C4-2B (cell line): ENCODE measurements at regions not wholly inside any gene's neighbourhood (a gene's known extent, or its start where the extent isn't known, plus 50 kb on each side); places are given as distances from the start of the nearest gene placed in this dataset.

ENCODE experiments used
- H3K27ac ChIP-seq: fragments of 450-650 bp; 2 replicates; pipeline ENCODE4 v1.5.1; 2017
- ZFX ChIP-seq: fragments of 450-650 bp; IDR thresholded peaks from 2 replicates; pipeline ENCODE4 v1.6.1; 2017
- TF ChIP-seq, protein P1 (sequence below): fragments of 450-650 bp; conservative IDR thresholded peaks from 2 replicates; pipeline ENCODE4 v1.5.1; 2017; ENCODE audit warnings: mild to moderate bottlenecking

DNA sequence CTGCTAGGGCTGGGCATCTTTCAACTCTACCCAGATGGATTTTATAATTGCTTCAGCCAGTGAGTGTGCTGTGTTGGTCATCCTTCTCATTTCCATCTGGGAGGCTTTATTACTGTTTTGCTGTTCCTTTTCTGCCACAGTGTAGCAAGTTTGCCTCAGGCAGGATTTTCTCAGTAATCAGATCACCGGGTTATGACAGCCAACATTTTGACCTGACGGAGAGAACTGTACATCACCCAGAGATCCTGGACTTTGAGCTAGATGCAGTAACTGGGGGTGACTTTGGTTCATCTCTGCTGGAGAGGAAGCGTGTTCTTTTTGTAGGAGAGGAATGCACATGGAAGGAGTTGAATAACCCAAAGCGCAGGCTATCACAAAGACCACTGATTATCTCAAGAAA, 111.8 kb upstream of the AGR3 start:
- H3K27ac ChIP-seq = no peak overlapping the region
- TF ChIP-seq, protein P1, sequence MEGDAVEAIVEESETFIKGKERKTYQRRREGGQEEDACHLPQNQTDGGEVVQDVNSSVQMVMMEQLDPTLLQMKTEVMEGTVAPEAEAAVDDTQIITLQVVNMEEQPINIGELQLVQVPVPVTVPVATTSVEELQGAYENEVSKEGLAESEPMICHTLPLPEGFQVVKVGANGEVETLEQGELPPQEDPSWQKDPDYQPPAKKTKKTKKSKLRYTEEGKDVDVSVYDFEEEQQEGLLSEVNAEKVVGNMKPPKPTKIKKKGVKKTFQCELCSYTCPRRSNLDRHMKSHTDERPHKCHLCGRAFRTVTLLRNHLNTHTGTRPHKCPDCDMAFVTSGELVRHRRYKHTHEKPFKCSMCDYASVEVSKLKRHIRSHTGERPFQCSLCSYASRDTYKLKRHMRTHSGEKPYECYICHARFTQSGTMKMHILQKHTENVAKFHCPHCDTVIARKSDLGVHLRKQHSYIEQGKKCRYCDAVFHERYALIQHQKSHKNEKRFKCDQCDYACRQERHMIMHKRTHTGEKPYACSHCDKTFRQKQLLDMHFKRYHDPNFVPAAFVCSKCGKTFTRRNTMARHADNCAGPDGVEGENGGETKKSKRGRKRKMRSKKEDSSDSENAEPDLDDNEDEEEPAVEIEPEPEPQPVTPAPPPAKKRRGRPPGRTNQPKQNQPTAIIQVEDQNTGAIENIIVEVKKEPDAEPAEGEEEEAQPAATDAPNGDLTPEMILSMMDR = no peak
- no peak for TF ChIP-seq ZFX

DNA sequence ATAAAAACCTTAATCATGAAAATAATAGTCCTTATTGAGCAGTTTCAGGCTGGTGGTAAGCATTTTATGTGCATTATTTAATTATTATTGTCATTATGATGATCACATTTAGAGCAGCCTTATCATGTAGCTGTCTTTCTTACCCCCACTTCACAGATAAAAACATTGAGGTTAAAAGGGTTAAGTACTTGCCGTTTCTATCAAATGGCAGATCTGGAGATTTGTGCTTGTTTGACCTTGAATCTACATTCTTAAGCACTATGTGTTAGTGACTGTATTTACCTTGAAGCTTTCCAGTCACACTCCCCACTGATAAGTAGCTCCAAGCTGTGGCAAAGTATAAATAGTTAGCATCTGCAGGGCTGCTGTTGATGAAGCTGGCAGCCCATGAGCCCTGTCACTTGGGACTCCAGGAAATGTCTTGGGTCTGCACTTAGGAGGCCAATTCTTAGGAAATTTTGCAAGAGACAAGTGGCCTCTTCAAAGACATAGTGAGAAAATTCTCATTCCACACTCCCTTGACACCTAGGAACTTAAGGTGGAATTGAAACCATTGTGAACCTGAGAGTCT, 116.8 kb upstream of the AGR3 start:
- no peak for TF ChIP-seq ZFX
- TF ChIP-seq, protein P1 = no peak
- H3K27ac ChIP-seq = no peak overlapping the region

DNA sequence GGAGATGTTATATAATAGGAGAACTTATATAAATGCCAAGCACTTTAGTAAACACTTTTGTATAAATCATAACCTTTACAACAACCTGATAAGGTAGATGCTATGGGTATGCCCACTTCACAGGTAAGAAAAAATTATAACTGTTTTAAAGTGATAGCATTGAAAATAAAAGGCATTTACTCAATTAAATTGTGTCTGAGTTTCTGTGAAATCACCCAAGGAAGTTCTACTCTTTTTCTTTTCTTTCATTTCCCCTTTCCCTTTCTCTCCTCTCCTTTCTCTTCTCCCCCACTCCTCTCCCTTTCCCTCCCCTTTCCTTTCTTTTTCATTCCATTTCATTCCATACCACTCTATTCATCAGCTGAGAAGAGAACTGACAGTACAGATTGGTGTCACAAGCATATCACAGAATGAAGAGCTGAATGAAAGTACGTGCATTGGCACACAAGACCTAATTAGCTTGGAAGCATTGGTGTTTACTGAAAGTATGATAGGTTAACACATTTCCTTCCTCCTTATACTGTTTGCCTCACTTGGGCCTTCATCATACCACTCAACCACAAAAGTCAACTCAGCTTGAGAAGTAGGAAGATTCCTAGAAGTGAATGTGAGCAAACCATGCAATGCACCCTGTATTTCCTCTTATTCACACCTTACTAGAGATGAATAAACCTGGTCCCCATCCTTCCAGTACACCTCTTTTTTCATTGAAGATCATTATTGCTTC, 117.9 kb upstream of the AGR3 start:
- no peak for TF ChIP-seq ZFX
- TF ChIP-seq, protein P1 = no peak
- H3K27ac ChIP-seq = no peak overlapping the region

DNA sequence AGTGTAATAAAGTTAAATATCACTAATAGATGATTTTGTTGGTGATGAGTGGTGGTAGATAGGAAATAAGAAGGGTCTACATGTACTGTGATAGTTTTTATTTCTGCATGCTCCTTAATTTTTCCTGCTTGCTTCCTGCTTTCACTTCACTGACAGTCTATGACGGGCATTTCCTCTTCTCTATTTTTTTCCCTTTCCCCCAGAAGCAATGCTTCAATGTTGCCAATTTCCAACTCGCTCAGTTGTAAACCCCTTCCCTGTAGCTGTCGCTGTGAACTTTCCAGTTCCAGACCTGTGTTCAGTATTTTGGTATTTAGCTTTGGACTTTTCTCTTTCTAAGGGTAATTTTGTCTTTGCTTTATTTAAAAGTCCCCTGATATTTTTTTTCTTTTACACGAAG, 123.5 kb upstream of the AGR3 start:
- TF ChIP-seq, protein P1 = no peak
- no peak for TF ChIP-seq ZFX

DNA sequence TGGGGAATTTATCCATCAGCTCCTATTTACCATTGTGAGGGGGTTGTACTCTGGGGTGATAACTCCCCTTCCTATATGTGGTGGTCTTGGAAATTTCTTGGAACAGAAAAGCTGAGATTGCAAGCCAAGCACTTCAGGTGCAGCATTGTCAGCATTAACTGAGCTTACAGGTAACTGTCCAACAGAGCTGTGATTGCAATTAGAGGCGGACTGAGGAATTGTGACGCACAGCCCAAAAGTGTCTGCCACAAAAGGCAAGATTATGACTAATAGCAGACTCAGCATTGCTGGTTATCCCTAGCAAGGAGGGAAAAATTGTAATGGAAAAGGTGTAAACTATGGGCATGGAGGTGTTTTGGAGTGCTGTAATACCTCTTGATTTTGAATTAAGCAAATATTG, 126.1 kb upstream of the AGR3 start:
- H3K27ac ChIP-seq = no peak overlapping the region
- no peak for TF ChIP-seq ZFX
- TF ChIP-seq, protein P1 = no peak

More for the DNA sequence above, 123.5 kb upstream of the AGR3 start:
- no peak overlapping the region for H3K27ac ChIP-seq

DNA sequence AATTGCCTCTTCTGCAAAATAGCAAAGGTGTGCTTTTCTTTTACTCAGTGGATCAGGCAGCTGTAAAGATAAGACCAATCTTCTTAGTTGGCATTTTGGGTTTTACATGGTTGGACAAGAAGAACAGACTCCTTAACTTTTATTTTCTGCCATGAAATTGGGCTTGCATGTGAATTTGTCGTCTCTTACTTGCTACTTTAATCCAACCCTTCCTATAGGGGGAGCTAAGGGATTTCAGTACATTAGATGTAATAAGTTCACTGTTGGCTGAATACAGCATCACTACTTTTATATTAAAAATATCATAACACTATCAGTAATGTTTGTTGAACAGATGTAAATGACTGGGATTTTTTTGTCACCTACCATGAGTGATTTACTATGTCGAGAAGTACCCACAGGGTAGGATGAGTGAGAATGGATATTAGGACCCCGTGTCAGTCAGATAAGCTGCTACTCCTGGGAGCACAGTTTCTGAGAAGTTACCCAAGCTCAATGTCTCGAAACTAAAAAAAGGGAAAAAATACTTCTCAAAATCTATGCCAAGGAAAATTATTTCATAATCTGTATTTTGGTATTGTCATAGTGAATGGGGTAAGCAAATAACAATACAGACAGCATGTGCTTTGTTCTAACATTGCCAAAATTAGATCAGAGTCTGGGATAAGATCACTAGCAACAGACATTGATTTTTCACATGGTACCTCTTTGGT, 127.4 kb upstream of the AGR3 start:
- no peak overlapping the region for H3K27ac ChIP-seq
- TF ChIP-seq, protein P1 = peak; percentile 61
- TF ChIP-seq ZFX = no peak

DNA sequence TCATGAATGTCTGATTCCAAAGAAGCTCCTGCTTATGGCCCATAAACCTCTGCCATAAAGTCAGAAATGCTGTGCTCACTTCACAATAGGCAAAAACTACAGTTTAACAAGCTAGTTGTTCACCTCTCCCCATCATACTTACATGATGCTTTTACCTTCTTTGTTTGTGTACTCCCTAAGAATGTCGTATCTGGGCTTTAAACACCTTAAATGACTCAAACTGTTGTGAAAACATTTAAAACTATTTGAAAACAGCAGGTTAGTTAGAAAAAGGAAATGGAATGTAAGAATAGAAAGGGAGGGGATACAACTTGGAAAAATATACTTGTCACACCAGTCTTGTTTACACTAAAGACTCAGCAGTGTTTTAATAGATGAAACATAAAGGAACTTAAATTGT, 128.2 kb upstream of the AGR3 start:
- H3K27ac ChIP-seq = no peak overlapping the region
- no peak for TF ChIP-seq ZFX
- TF ChIP-seq, protein P1 = no peak
